Erythroblast (primary cell): ENCODE measurements at regions not wholly inside any gene's neighbourhood (a gene's known extent, or its start where the extent isn't known, plus 50 kb on each side); places are given as distances from the start of the nearest gene placed in this dataset.

Source experiments
- GATA1 ChIP-seq: IDR thresholded peaks from 2 replicates; pipeline ENCODE4 v1.6.1; 2011; ENCODE audit warnings: low read depth, mild to moderate bottlenecking, control low read depth, low read length, moderate library complexity
- POLR2A ChIP-seq: IDR thresholded peaks from 2 replicates; pipeline ENCODE4 v1.6.1; 2011; ENCODE audit warnings: mild to moderate bottlenecking, low read length

DNA sequence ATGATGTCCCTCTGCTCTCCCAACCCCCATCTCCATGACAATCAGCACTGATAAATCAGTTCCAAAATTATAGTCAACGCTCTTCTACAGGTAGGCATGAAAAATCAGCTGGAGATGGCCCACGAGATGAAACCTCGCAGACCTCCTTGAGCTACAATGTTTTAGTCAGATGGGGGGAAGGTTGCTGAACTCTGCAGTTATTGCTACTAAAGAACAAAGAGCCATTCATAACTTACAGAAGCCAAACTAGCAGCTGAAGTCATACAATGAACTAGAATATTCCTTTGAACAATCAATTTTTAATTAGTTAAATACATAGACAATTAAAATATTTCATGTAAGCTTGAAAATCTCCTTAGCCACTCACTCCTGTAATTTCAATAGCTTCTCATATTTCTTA, 179.2 kb downstream of the NHLRC3 start:
- TF ChIP-seq POLR2A (no peak), GATA1 (no peak)
